ENCODE measurements at regions not wholly inside any gene's neighbourhood (a gene's known extent, or its start where the extent isn't known, plus 50 kb on each side); places are given as distances from the start of the nearest gene placed in this dataset.
"Not testable (repeated sequence)": the region's sequence is repeated elsewhere in the genome, so short reads cannot be mapped to it uniquely, and the experiment has no call there.

DNA sequence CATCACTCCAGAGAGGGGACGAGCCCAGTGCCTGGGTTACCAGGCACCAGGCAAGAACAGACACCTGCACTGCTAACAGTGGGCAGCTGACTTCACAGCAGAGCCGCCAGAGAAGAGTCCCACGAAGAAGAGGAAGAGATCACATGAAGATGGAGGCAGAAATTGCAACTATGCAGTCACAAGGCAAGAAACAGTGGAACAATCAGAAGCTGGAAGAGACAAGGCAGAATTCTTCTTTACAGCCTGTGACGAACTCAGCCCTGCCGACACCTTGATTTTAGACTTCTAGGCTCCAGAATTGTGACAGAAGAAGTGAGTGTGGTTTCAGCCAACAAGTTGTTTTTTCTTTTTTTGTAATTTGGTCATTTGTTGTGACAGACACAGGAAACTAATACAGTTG lies 59.2 kb downstream of the IL12A start:
- no peak for DNase-seq

GRCh38 chr3:160049038-160049437 lies 60.4 kb downstream of the IL12A start:
- DNase-seq: no peak

DNA sequence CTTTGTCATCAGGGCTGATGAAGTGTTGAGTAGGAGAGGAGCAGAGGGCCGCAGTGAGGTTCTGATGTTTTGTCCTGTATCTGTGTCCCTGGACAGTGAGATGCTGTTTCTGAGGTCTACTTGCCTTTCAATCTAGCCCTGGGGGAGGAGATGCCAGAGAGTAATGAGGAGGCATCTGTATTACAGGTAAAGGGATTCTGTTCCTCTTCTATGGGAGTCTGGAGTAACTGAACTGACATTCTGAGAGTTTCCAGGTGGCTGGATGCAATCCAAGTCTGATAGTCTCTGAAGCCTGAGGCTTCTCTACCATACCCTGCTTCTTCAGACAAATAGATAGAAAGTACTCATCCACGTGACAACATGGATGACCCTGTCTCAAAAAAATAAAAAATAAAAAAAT lies 60.9 kb downstream of the IL12A start:
- no peak for DNase-seq

- DNase-seq: no peak
Measured at GRCh38 chr3:160049988-160050387, 61.4 kb downstream of the IL12A start.

DNA sequence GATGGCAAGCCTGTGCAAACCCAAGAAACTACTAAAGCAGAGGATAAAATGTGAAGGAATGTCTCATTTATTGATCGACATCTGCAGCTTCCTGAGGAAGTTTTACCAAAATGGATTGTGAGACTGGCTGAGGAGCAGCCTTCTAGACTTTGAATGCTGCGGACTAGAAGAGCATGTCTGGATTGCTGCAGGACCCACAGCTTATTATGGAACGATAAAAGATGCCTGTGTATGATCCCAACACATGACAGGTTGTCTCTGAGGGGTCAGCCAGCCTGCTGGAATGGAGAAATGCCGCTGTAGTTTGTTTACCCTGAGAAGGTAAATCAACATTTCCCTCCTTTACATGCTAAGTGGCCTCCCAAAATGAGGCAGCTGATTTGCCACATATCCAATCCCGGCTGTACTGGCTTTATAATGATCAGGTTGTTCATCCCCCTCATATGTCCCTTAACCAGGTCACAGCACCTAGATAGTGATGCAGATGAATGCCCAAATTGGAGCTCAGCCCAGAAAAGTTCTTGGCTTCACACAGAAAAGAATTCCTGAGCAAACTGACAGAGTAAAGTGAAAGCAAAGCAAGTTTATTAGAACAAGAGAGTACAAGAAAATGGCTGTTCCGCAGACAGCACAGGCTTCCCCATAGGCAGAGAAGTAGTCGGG lies 63.9 kb downstream of the IL12A start:
- DNase-seq: no peak

DNA sequence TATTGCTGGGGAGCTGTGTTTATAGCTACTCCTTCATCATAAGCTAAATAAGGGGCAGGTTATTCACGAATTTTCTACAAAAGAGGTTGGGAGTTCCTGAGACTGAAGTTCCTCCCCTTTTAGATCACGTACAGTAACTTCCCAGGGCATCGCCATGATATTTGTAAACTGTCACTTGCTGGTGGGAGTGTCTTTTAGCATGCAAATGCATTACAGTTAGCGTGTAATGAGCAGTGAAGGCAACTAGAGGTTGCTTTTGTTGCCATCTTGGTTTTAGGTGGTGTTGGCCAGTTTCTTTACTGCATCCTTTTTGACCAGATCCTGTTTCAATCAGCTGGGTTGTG lies 64.4 kb downstream of the IL12A start:
- DNase-seq: no peak

DNA sequence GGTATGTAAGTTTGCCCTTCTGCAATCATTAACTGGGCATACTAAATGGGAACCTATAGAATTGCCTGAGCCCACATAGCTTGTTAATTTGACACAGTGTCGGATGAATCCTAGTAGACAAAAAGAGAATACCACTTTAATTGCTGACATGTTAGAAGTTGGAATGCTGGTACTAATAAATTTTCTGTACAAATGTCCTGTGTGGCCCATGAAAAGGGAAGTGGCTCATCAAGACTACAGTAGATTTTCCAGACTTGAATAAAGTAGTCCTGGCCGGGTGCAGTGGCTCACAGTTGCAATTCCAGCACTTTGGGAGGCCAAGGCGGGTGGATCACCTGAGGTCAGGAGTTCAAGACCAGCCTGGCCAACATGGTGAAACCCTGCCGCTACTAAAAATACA lies 66.2 kb downstream of the IL12A start:
- not testable (repeated sequence) for DNase-seq

DNA sequence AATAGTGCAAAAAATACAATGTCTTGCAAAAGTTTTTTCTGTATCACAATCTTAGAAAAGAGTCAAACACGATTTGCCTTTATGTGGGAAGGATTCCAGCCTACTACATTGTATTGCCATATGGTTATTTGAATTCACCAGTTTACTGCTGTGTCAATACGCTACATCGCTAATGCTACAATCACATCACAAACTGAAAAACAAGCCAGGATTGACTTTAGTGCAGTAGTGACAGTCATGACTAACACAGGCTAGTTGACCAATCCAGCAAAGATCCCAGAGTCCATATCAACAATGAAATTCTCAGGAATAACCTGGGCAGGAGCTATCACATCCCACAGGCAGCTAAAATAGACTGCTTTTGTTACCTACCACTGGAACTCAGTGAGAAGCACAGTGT lies 67.0 kb downstream of the IL12A start:
- no peak for DNase-seq

DNA sequence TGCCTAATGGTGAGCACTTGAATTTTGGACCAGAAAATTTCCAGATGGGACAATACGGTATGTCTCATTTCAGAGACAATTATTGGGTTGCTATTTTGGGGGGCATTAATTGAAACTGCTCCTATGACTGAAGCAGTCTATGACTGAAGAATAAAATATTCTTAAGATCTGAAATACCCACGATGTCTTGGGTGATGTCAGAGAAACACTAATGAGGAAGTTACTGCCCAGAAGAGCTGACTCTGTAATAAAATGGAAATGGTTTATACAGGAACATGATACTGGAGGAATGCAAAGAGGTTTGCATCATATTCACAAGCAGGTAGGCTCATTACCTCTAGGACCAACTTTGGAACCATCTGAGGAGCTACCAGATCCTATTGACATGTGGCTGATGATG lies 68.7 kb downstream of the IL12A start:
- DNase-seq: no peak

- DNase-seq: no peak
Measured at GRCh38 chr3:160060409-160061027, 71.9 kb downstream of the IL12A start.

DNA sequence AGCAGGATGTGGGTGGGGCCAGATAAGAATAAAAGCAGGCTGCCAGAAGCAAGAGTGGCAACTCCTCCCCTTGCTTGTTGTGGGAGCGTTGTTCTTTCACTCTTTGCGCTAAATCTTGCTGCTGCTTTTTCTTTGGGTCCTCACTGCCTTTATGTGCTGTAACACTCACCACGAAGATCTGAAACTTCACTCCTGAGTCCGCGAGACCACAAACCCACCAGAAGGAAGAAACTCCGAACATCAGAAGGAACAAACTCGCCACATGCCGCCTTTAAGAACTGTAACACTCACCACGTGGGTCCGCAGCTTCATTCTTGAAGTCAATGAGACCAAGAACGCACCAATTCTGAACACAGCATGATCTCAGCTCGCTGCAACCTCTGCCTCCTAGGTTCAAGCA lies 72.9 kb downstream of the IL12A start:
- DNase-seq: no peak

DNA sequence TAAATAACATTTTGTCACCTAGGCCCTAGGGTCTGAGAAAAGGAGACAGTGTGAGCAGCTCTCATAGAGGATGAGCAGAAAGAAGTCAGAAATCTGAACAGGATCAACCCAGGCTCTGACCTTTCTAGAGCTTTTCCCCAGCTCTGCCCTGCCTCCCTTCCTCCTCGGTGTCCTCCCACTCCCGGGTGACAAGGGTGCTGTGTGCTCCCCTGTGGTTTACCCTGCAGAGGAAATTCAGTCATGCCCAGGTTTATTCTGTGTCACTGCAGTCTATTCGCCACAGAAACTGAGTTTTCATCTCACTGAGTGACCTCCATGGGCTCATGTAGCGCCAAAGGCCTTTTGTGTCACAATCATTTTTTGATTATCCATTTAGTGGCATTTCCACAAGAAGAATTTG lies 76.6 kb downstream of the IL12A start:
- no peak for DNase-seq

DNA sequence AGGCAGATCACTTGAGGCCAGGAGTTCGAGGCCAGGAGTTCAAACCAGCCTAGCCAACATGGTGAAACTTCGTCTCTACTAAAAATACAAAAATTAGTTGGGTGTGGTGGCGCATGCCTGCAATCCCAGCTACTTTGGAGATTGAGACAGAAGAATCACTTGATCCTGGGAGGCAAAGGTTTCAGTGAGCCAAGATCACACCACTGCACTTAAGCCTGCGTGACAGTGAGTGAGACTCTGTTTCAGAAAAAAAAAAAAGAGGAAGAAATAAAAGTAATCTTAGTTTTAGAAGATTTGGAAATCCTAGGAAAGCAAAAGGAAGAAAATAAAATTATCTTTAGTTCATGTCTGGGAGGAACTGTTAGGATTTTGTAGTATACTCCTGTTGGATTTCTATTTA lies 77.2 kb downstream of the IL12A start:
- no peak for DNase-seq

DNA sequence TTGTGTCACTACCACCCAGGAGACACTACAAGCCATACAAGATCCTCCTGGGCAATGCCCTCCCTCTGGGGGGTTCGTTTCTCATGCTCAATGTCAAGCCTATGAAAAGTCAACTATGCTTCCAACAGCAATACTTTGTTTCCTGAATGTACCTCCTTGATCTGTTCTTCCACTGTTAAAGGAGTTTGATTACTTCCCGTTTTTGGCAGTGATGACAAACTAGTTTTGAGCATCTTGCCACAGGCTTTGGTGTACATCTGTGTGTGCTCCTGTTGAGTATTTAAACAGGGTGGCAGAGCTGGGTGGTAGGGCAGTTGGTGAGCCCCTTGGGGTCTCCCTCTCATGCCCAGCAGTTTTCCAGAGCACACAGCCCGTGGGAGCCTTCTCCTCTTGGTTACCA lies 81.4 kb downstream of the IL12A start:
- DNase-seq: no peak

- DNase-seq: no peak
Measured at GRCh38 chr3:160076519-160076918, 87.9 kb downstream of the IL12A start.

GRCh38 chr3:160078533-160078932 lies 89.9 kb downstream of the IL12A start:
- DNase-seq: no peak

- DNase-seq: no peak
Measured at GRCh38 chr3:160081958-160082533, 93.4 kb downstream of the IL12A start.

GRCh38 chr3:160084998-160085397 lies 96.4 kb downstream of the IL12A start:
- no peak for DNase-seq

DNA sequence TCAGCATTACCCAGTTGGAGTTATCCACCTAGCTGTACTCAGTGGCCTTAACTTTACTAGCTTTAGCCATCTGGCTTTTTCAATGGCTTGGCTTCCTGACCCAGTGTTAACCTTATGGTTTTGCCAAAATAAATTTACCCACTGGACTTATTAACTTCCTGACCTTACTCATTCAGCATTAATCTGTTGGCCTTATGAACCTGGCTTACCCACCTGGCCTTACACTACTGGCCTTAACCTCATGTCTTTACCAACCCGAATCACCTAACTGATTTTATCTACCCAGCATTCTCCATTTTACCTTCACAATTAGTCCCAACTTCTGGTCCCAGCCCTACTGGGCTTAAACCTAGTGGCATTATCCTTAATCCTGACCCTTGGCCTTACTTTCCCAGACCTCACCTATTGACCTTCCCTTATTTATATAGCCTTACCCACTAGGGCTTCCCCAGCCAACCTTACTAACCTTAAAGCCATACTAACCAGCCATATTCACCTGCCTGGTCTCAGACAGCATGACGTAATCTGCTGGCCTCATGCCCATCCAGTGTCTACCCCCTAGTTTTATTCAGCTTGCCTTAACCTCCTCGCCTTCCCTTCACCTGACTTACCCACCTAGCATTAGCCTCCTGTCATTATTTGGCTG lies 100.0 kb downstream of the IL12A start:
- DNase-seq: no peak

GRCh38 chr3:160090653-160091052 lies 102.0 kb downstream of the IL12A start:
- DNase-seq: no peak

DNA sequence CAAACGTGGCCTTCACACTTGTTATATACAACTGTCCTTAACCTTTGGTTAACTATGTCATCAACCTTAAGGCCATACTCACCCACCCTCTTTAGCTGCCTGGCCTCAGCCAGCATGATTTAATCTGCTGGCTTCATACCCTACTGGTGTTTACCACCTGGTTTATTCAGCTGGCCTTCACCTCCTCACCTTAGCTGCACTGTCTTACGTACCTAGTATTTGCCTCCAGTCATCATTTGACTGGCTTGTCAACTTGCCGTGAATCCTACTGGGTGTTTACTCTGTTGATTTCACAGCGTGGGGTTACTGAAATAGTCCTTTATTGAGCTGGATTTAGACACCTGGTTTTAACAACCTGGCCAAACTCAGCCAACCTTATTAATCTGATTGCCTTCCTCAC lies 102.8 kb downstream of the IL12A start:
- DNase-seq: no peak

DNA sequence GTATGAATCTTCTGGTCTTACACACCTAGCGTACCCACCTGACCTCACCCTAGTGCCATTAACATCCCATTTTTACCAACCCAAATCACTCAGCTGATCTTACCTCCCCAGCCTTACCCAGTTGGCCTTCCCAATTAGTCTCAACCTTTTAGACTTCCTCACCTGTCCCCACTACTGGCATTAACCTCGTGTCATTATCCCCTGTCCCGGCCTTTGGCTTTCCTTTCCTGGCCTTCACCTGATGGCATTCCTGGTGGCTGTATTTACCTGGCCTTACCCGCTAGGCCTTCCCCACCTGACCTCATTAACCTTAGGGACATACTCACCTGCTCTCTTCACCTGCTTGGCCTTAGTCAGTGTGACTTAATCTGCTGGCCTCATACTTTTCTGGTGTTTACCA lies 104.1 kb downstream of the IL12A start:
- DNase-seq: no peak

DNA sequence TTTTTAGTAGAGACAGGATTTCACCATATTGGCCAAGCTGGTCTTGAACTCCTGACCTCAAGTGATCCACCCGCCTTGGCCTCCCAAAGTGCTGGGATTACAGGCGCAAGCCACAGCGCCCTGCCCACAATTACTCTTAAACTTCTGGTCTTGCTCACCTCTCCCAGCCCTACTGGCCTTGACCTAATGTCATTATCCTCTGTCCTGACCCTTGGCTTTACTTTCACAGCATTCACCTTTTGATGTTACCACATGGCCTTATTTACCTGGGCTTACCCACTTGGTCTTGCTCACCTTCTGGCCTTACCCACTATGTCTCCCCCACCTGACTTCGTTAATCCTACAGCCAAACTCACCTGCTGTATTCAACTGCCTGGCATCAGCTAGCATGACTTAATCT lies 105.9 kb downstream of the IL12A start:
- DNase-seq: no peak

- no peak for DNase-seq
Measured at GRCh38 chr3:160097478-160097877, 108.8 kb downstream of the IL12A start.

Measured in NCI-H526 (cell line).